Neural cell (in vitro differentiated cells): ENCODE measurements at regions not wholly inside any gene's neighbourhood (a gene's known extent, or its start where the extent isn't known, plus 50 kb on each side); places are given as distances from the start of the nearest gene placed in this dataset.
A peak's percentile ranks its signal among the peaks of the same experiment; 100 is the strongest.

ENCODE experiments used
- H2AFZ ChIP-seq: fragments of 200-600, 300-800 bp; sonication (generic), shearing (Covaris generic); 2 replicates; pipeline ENCODE4 v1.6.0; 2014; ENCODE audit warnings: low read depth, mild to moderate bottlenecking, antibody characterized with exemption, low read length, moderate library complexity
- H3F3A ChIP-seq: fragments of 200-600 bp; shearing (Covaris generic); 2 replicates; pipeline ENCODE4 v1.6.1; 2016; ENCODE audit warnings: mild to moderate bottlenecking, moderate library complexity, mixed read lengths, antibody characterized with exemption, low read length; ENCODE audit not compliant: insufficient read depth, poor library complexity, severe bottlenecking
- H3K27ac ChIP-seq: fragments of 200-600, 300-800 bp; sonication (generic), shearing (Covaris generic); 2 replicates; pipeline ENCODE4 v1.5.1; 2014; ENCODE audit warnings: mild to moderate bottlenecking, low read length, moderate library complexity
- H3K27me3 ChIP-seq: fragments of 300-800, 200-600 bp; sonication (generic), shearing (Covaris generic); 2 replicates; pipeline ENCODE4 v1.6.0; 2014; ENCODE audit warnings: mild to moderate bottlenecking, low read depth, low read length, moderate library complexity; ENCODE audit not compliant: insufficient read depth
- H3K36me3 ChIP-seq: fragments of 300-800, 200-600 bp; sonication (generic), shearing (Covaris generic); 2 replicates; pipeline ENCODE4 v1.5.1; 2014; ENCODE audit warnings: mild to moderate bottlenecking, antibody characterized with exemption, low read length, moderate library complexity; ENCODE audit not compliant: insufficient read depth
- H3K4me2 ChIP-seq: fragments of 300-800, 200-600 bp; sonication (generic), shearing (Covaris generic); 2 replicates; pipeline ENCODE4 v1.6.0; 2014; ENCODE audit warnings: mild to moderate bottlenecking, low read length
- H3K4me3 ChIP-seq: fragments of 300-800, 200-600 bp; sonication (generic), shearing (Covaris generic); 2 replicates; pipeline ENCODE4 v1.5.1; 2014; ENCODE audit warnings: mild to moderate bottlenecking, low read length, moderate library complexity
- H3K79me2 ChIP-seq: fragments of 200-600 bp; shearing (Covaris generic); replicated peaks from 2 replicates; pipeline ENCODE4 v1.6.0; 2014; ENCODE audit warnings: mild to moderate bottlenecking, low read length, moderate library complexity; ENCODE audit not compliant: insufficient read depth
- H3K9ac ChIP-seq: fragments of 300-800, 200-600 bp; sonication (generic), shearing (Covaris generic); 2 replicates; pipeline ENCODE4 v1.6.1; 2016; ENCODE audit warnings: mild to moderate bottlenecking, low read length, mixed read lengths
- H3K9me2 ChIP-seq: fragments of 200-600 bp; shearing (Covaris generic); 2 replicates; pipeline ENCODE4 v1.6.1; 2016; ENCODE audit warnings: mild to moderate bottlenecking, low read length, mixed read lengths; ENCODE audit not compliant: insufficient read depth
- H3K9me3 ChIP-seq: fragments of 200-600, 300-800 bp; sonication (generic), shearing (Covaris generic); 2 replicates; pipeline ENCODE4 v1.6.1; 2016; ENCODE audit warnings: mild to moderate bottlenecking, mixed run types, low read length, moderate library complexity, mixed read lengths
- H4K20me1 ChIP-seq: fragments of 200-600 bp; shearing (Covaris generic); 2 replicates; pipeline ENCODE4 v1.6.1; 2016; ENCODE audit warnings: mild to moderate bottlenecking, mixed run types; ENCODE audit not compliant: insufficient read depth
- CTCF ChIP-seq: fragments of 450-650 bp; IDR thresholded peaks from 2 replicates; pipeline ENCODE4 v1.5.1; 2014; ENCODE audit warnings: antibody characterized with exemption, mild to moderate bottlenecking, moderate library complexity; ENCODE audit not compliant: poor library complexity, severe bottlenecking
- EP300 ChIP-seq: fragments of 450-650 bp; conservative IDR thresholded peaks from 2 replicates; pipeline ENCODE4 v1.6.1; 2014; ENCODE audit warnings: antibody characterized with exemption, mild to moderate bottlenecking, moderate library complexity; ENCODE audit not compliant: poor library complexity, severe bottlenecking
- EZH2 ChIP-seq: fragments of 200-600, 300-800 bp; shearing (Covaris generic), sonication (generic); IDR thresholded peaks from 2 replicates; pipeline ENCODE4 v1.6.1; 2014; ENCODE audit warnings: antibody characterized with exemption, low read length, borderline replicate concordance, mild to moderate bottlenecking; ENCODE audit not compliant: insufficient read depth, poor library complexity, severe bottlenecking
- MXI1 ChIP-seq: fragments of 450-650 bp; conservative IDR thresholded peaks from 2 replicates; pipeline ENCODE4 v1.6.1; 2014; ENCODE audit warnings: antibody characterized with exemption, mild to moderate bottlenecking; ENCODE audit not compliant: poor library complexity, severe bottlenecking
- POLR2AphosphoS5 ChIP-seq: IDR thresholded peaks from 2 replicates; pipeline ENCODE4 v1.6.1; 2012
- RAD21 ChIP-seq: fragments of 450-650 bp; conservative IDR thresholded peaks from 2 replicates; pipeline ENCODE4 v1.6.1; 2014; ENCODE audit warnings: antibody characterized with exemption, mild to moderate bottlenecking, moderate library complexity
- SMC3 ChIP-seq: fragments of 450-650 bp; conservative IDR thresholded peaks from 2 replicates; pipeline ENCODE4 v1.6.1; 2014; ENCODE audit warnings: antibody characterized with exemption, mild to moderate bottlenecking, moderate library complexity; ENCODE audit not compliant: poor library complexity
- TAF1 ChIP-seq: IDR thresholded peaks from 2 replicates; pipeline ENCODE4 v1.6.1; 2012; ENCODE audit warnings: low read depth
- TF ChIP-seq, protein P1 (sequence below): IDR thresholded peaks from 2 replicates; pipeline ENCODE4 v1.6.1; 2012; ENCODE audit warnings: borderline replicate concordance

DNA sequence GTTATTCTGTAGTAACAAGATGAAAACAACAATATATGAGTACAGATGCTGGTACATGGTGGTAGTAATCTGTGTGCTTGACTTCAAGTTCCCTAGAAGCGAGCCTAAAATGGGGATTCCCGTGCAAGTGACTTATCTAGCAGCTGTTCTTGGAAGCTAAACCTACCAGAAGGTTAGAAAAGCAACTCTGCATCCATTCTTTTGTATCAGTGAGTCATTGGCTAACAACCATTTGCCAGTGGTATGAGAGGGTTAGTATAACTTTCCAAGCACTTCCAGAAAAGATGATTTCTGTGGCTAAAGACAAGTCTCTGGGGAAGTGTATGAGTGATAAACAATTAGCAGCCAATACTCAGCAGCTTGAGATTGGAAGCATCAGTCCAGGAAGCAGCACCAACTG lies 787.7 kb upstream of the CDH6 start:
- no peaks in the 10 kb centered on the region for H3K27me3 ChIP-seq
- no peak overlapping the region for H2AFZ ChIP-seq
- H3K27ac ChIP-seq, result no peak overlapping the region
- no peaks in the 10 kb centered on the region for H3K9me2 ChIP-seq
- H3K9ac ChIP-seq, result no peak overlapping the region
- H3F3A ChIP-seq, result no peaks in the 10 kb centered on the region
- H3K79me2 ChIP-seq, result no peaks in the 10 kb centered on the region
- no peak overlapping the region for H3K4me3 ChIP-seq
- no peaks in the 10 kb centered on the region for H3K9me3 ChIP-seq
- TF ChIP-seq POLR2AphosphoS5, result no peak
- TF ChIP-seq RAD21, result no peak
- TF ChIP-seq MXI1, result no peak
- TF ChIP-seq SMC3, result no peak
- no peak for TF ChIP-seq EP300
- TF ChIP-seq, protein P1, sequence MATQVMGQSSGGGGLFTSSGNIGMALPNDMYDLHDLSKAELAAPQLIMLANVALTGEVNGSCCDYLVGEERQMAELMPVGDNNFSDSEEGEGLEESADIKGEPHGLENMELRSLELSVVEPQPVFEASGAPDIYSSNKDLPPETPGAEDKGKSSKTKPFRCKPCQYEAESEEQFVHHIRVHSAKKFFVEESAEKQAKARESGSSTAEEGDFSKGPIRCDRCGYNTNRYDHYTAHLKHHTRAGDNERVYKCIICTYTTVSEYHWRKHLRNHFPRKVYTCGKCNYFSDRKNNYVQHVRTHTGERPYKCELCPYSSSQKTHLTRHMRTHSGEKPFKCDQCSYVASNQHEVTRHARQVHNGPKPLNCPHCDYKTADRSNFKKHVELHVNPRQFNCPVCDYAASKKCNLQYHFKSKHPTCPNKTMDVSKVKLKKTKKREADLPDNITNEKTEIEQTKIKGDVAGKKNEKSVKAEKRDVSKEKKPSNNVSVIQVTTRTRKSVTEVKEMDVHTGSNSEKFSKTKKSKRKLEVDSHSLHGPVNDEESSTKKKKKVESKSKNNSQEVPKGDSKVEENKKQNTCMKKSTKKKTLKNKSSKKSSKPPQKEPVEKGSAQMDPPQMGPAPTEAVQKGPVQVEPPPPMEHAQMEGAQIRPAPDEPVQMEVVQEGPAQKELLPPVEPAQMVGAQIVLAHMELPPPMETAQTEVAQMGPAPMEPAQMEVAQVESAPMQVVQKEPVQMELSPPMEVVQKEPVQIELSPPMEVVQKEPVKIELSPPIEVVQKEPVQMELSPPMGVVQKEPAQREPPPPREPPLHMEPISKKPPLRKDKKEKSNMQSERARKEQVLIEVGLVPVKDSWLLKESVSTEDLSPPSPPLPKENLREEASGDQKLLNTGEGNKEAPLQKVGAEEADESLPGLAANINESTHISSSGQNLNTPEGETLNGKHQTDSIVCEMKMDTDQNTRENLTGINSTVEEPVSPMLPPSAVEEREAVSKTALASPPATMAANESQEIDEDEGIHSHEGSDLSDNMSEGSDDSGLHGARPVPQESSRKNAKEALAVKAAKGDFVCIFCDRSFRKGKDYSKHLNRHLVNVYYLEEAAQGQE, result no peak
- TF ChIP-seq CTCF, result no peak
- TF ChIP-seq EZH2, result no peak
- no peak for TF ChIP-seq TAF1
- H3K4me2 ChIP-seq, result no peak overlapping the region
- no peaks in the 10 kb centered on the region for H4K20me1 ChIP-seq
- H3K36me3 ChIP-seq, result no peaks in the 10 kb centered on the region

GRCh38 chr5:30401479-30402058 lies 791.9 kb upstream of the CDH6 start:
- TF ChIP-seq RAD21, result peak; percentile 73
- TF ChIP-seq EZH2, result no peak
- peak; percentile 68 for TF ChIP-seq CTCF
- TF ChIP-seq MXI1, result no peak
- peak; percentile 71 for TF ChIP-seq SMC3
- TF ChIP-seq, protein P1, result no peak
- no peak for TF ChIP-seq EP300
- TF ChIP-seq TAF1, result no peak
- no peak for TF ChIP-seq POLR2AphosphoS5
- Histone ChIP-seq H3K27me3 (no peaks in the 10 kb centered on the region), H3K9me2 (no peaks in the 10 kb centered on the region), H3K9ac (no peak overlapping the region), H4K20me1 (no peaks in the 10 kb centered on the region), H3K9me3 (no peaks in the 10 kb centered on the region), H3F3A (no peaks in the 10 kb centered on the region), H3K27ac (no peak overlapping the region), H3K4me2 (no peak overlapping the region), H3K36me3 (no peaks in the 10 kb centered on the region), H3K79me2 (no peaks in the 10 kb centered on the region), H3K4me3 (no peak overlapping the region), H2AFZ (no peak overlapping the region)
